Sigmoid colon (tissue), 4 donors: ENCODE measurements at regions not wholly inside any gene's neighbourhood (a gene's known extent, or its start where the extent isn't known, plus 50 kb on each side); places are given as distances from the start of the nearest gene placed in this dataset.

Source experiments
- EP300 ChIP-seq, 4 donors: sonication (generic); formaldehyde crosslinking; IDR thresholded peaks; one replicate each; pipeline ENCODE4 v1.6.1; 2017; ENCODE audit warnings: antibody characterized with exemption in 4 of 4
- TF ChIP-seq, protein P1 (sequence below), 4 experiments: fragments of 450-650 bp in 3 of 4; fragments of 200-600 bp in 1 of 4; IDR thresholded peaks; one replicate each; pipeline ENCODE4 v1.5.1; 2016 to 2019; ENCODE audit warnings: antibody characterized with exemption in 4 of 4, mild to moderate bottlenecking in 3 of 4, moderate library complexity in 2 of 4

DNA sequence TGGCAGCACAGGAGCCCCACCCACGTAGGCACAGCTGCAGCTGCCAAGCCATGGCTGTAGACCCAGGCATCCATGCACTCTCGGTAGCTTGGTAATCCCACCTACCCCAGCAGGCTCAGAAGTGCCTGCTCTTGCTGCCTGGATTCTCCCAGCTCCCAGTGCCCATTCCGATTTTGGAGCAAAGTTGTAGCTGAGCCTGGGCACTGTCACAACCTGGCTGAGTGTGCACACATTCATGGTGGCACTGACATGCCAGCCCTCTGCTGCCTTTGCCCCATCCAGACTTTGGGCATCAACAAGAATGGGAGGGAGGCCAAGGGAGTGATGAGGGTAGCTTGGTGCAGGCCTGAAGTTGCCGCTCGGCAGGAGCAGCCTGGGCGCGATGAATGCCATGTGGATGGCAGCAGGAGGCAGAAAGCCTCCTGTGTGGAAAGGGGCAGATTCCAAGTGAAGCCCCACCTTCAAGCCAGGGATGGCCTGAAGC lies 936.6 kb upstream of the PTPRD start:
- TF ChIP-seq, protein P1, sequence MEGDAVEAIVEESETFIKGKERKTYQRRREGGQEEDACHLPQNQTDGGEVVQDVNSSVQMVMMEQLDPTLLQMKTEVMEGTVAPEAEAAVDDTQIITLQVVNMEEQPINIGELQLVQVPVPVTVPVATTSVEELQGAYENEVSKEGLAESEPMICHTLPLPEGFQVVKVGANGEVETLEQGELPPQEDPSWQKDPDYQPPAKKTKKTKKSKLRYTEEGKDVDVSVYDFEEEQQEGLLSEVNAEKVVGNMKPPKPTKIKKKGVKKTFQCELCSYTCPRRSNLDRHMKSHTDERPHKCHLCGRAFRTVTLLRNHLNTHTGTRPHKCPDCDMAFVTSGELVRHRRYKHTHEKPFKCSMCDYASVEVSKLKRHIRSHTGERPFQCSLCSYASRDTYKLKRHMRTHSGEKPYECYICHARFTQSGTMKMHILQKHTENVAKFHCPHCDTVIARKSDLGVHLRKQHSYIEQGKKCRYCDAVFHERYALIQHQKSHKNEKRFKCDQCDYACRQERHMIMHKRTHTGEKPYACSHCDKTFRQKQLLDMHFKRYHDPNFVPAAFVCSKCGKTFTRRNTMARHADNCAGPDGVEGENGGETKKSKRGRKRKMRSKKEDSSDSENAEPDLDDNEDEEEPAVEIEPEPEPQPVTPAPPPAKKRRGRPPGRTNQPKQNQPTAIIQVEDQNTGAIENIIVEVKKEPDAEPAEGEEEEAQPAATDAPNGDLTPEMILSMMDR (IDR thresholded peaks at IDR 0.05) = no peak
- TF ChIP-seq EP300 (IDR thresholded peaks at IDR 0.05) = no peak
